Neuronal stem cell (in vitro differentiated cells): ENCODE measurements at regions not wholly inside any gene's neighbourhood (a gene's known extent, or its start where the extent isn't known, plus 50 kb on each side); places are given as distances from the start of the nearest gene placed in this dataset.

Experiments
- DNase-seq: peaks from one replicate; pipeline ENCODE4 v3.0.0-alpha.2; 2013; ENCODE audit warnings: low spot score
- H2AFZ ChIP-seq: one replicate; pipeline ENCODE4 v1.6.1; 2013; ENCODE audit warnings: mild to moderate bottlenecking, low read length, inconsistent platforms
- H2AK5ac ChIP-seq: 2 replicates; pipeline ENCODE4 v1.6.1; 2013; ENCODE audit warnings: low read depth, mild to moderate bottlenecking, inconsistent platforms, low read length, moderate library complexity, mixed read lengths
- H2BK120ac ChIP-seq: 2 replicates; pipeline ENCODE4 v1.6.1; 2013; ENCODE audit warnings: low read depth, mild to moderate bottlenecking, inconsistent platforms, low read length, moderate library complexity, mixed read lengths
- H2BK12ac ChIP-seq: one replicate; pipeline ENCODE4 v1.6.1; 2013; ENCODE audit warnings: low read length, inconsistent platforms
- H2BK15ac ChIP-seq: 2 replicates; pipeline ENCODE4 v1.6.1; 2013; ENCODE audit warnings: mild to moderate bottlenecking, low read length, inconsistent platforms, mixed read lengths
- H2BK5ac ChIP-seq: one replicate; pipeline ENCODE4 v1.6.1; 2013; ENCODE audit warnings: inconsistent platforms, mild to moderate bottlenecking, low read length, moderate library complexity
- H3K14ac ChIP-seq: one replicate; pipeline ENCODE4 v1.6.1; 2013; ENCODE audit warnings: low read length, inconsistent platforms
- H3K18ac ChIP-seq: 2 replicates; pipeline ENCODE4 v1.6.1; 2013; ENCODE audit warnings: low read length, inconsistent platforms
- H3K23ac ChIP-seq: 2 replicates; pipeline ENCODE4 v1.6.1; 2013; ENCODE audit warnings: low read depth, mild to moderate bottlenecking, mixed read lengths, low read length, inconsistent platforms; ENCODE audit not compliant: poor library complexity
- H3K27ac ChIP-seq: replicated peaks from 3 replicates; pipeline ENCODE4 v1.5.1; 2013; ENCODE audit warnings: low read length, inconsistent platforms
- H3K27me3 ChIP-seq, 3 experiments: 2 replicates each; pipeline ENCODE4 v1.6.1; 2013; ENCODE audit warnings: low read length in 3 of 3, mild to moderate bottlenecking in 2 of 3, inconsistent platforms in 1 of 3, low read depth in 1 of 3, mixed read lengths in 1 of 3, moderate library complexity in 1 of 3; ENCODE audit not compliant: control insufficient read depth in 3 of 3, insufficient read depth in 3 of 3
- H3K36me3 ChIP-seq, 2 donors: replicated peaks in 1 of 2; 2 replicates each; pipeline ENCODE4 v1.6.1; 2013; ENCODE audit warnings: low read length in 2 of 2; ENCODE audit not compliant: control insufficient read depth in 2 of 2, insufficient read depth in 2 of 2
- H3K4ac ChIP-seq: 2 replicates; pipeline ENCODE4 v1.6.1; 2013; ENCODE audit warnings: inconsistent platforms, mild to moderate bottlenecking, low read length, moderate library complexity
- H3K4me1 ChIP-seq, 2 donors: 1 replicate in 1 of 2; 2 replicates in 1 of 2; pipeline ENCODE4 v1.6.1; 2013; ENCODE audit warnings: low read length in 2 of 2, low read depth in 1 of 2; ENCODE audit not compliant: control insufficient read depth in 2 of 2, insufficient read depth in 1 of 2
- H3K4me2 ChIP-seq: one replicate; pipeline ENCODE4 v1.6.1; 2013; ENCODE audit warnings: mild to moderate bottlenecking, low read length, inconsistent platforms; ENCODE audit not compliant: insufficient read depth, poor library complexity, severe bottlenecking
- H3K4me3 ChIP-seq, 2 donors: 2 replicates each; pipeline ENCODE4 v1.5.1; 2013; ENCODE audit warnings: low read length in 2 of 2, mild to moderate bottlenecking in 2 of 2, inconsistent platforms in 1 of 2, moderate library complexity in 1 of 2
- H3K79me1 ChIP-seq: one replicate; pipeline ENCODE4 v1.6.1; 2013; ENCODE audit warnings: low read depth, mild to moderate bottlenecking, inconsistent platforms, low read length, moderate library complexity
- H3K9ac ChIP-seq: one replicate; pipeline ENCODE4 v1.6.1; 2013; ENCODE audit warnings: mild to moderate bottlenecking, low read depth, low read length, inconsistent platforms; ENCODE audit not compliant: poor library complexity
- H3K9me3 ChIP-seq, 2 donors: replicated peaks in 1 of 2; 2 replicates each; pipeline versions ENCODE3 to v1.6.1; 2013; ENCODE audit warnings: low read length in 2 of 2, mild to moderate bottlenecking in 2 of 2, inconsistent platforms in 1 of 2, low read depth in 1 of 2, mixed read lengths in 1 of 2, moderate library complexity in 1 of 2; ENCODE audit not compliant: control insufficient read depth in 2 of 2, insufficient read depth in 1 of 2
- H4K8ac ChIP-seq: one replicate; pipeline ENCODE4 v1.6.1; 2013; ENCODE audit warnings: low read depth, mild to moderate bottlenecking, inconsistent platforms, low read length, moderate library complexity
- H4K91ac ChIP-seq: one replicate; pipeline ENCODE4 v1.6.1; 2013; ENCODE audit warnings: low read length, low read depth, mild to moderate bottlenecking, inconsistent platforms; ENCODE audit not compliant: poor library complexity
- WGBS, 2 donors: extraction: QIAGEN DNeasy Blood & Tissue Kit; methylation state at CpG; one replicate each; pipeline ENCODE4 v1.1.7; 2013; ENCODE audit warnings: missing lambda C conversion rate in 2 of 2, mixed read lengths in 1 of 2; ENCODE audit not compliant: insufficient read length in 2 of 2, insufficient replicate concordance in 1 of 2; ENCODE audit errors: extremely low coverage in 2 of 2; 5-methylcytosine and 5-hydroxymethylcytosine counted together

- no peak overlapping the region for H3K14ac ChIP-seq
- no peak overlapping the region for H3K4ac ChIP-seq
- no peak overlapping the region for H3K18ac ChIP-seq
- no peak overlapping the region for H4K8ac ChIP-seq
- no peak for DNase-seq
- H3K9me3 ChIP-seq = no peaks in the 10 kb centered on the region
- H2BK5ac ChIP-seq = no peak overlapping the region
- H2AFZ ChIP-seq = no peak overlapping the region
- no peak overlapping the region for H2BK120ac ChIP-seq
- no peaks in the 10 kb centered on the region for H3K4me1 ChIP-seq
- H3K36me3 ChIP-seq = no peaks in the 10 kb centered on the region
- no peaks in the 10 kb centered on the region for H3K27me3 ChIP-seq
- 100% methylated on average over 1 of the region's 3 CpGs; no CpG with 5 or more reads in 1 of the 2 donors for whole genome bisulfite sequencing, 2 donors
- H2BK15ac ChIP-seq = no peak overlapping the region
- no peak overlapping the region for H2BK12ac ChIP-seq
- H3K23ac ChIP-seq = no peak overlapping the region
- H3K4me3 ChIP-seq = no peak overlapping the region
- H3K9ac ChIP-seq = no peak overlapping the region
- H3K79me1 ChIP-seq = no peaks in the 10 kb centered on the region
- H4K91ac ChIP-seq = no peak overlapping the region
- H3K4me2 ChIP-seq = no peak overlapping the region
- H2AK5ac ChIP-seq = no peak overlapping the region
- no peak overlapping the region for H3K27ac ChIP-seq
Observed at GRCh38 chr4:64533637-64534036, 124.4 kb upstream of the TECRL start.

DNA sequence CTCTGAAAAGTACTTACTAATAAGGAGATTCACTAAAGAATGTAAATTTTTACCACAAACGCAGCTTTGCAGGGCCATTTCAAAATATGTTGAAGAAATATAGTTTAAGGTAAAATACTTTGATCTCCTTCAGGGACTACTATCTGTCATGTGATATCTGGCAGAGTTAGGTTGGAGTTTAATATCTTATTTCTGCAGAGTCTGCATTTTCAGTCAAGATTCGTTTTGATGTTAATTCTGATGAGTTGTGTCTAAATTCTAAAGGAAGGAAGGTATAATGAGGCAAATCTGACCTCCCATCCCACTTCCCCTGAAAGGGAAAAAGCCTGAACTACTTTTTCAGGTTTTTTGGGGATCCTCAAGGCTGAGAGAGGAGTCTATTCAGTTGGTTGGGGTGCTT is 123.9 kb upstream of the TECRL start:
- H3K9me3 ChIP-seq = no peaks in the 10 kb centered on the region
- no peaks in the 10 kb centered on the region for H3K4me1 ChIP-seq
- WGBS, 2 donors = no CpG with 5 or more reads among the region's 2 CpGs
- H3K4me3 ChIP-seq = no peak overlapping the region
- H4K8ac ChIP-seq = no peak overlapping the region
- no peak overlapping the region for H2AFZ ChIP-seq
- no peaks in the 10 kb centered on the region for H3K27me3 ChIP-seq
- no peak overlapping the region for H2BK120ac ChIP-seq
- H3K9ac ChIP-seq = no peak overlapping the region
- no peak overlapping the region for H3K4ac ChIP-seq
- H3K27ac ChIP-seq = no peak overlapping the region
- H2AK5ac ChIP-seq = no peak overlapping the region
- no peaks in the 10 kb centered on the region for H3K36me3 ChIP-seq
- H3K23ac ChIP-seq = no peak overlapping the region
- no peak overlapping the region for H2BK15ac ChIP-seq
- H3K18ac ChIP-seq = no peak overlapping the region
- H2BK12ac ChIP-seq = no peak overlapping the region
- no peaks in the 10 kb centered on the region for H3K79me1 ChIP-seq
- no peak overlapping the region for H4K91ac ChIP-seq
- no peak overlapping the region for H3K14ac ChIP-seq
- DNase-seq = no peak
- no peak overlapping the region for H3K4me2 ChIP-seq
- H2BK5ac ChIP-seq = no peak overlapping the region

DNA sequence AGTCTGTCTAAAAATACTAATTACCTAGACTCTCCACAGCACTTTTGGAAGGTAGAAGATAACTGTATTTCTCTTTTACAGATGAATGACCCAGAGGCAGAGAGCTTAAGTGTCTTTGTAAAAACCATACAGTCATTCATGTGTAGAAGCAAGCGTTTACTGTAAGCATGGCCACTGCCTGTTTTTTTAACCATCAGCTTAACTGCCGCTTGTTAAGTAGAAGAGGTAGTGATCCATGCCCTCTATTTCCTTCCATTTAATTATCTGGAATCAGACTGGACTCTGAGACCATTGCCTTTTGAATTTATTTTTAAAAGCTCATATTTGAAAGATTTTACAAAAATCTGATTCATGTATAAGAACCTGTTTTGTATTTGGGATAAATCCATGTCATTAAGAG is 111.2 kb upstream of the TECRL start:
- Histone ChIP-seq H3K4me1 (no peaks in the 10 kb centered on the region), H3K9me3 (no peaks in the 10 kb centered on the region), H3K79me1 (no peaks in the 10 kb centered on the region), H2AK5ac (no peak overlapping the region), H3K9ac (no peak overlapping the region), H3K4ac (no peak overlapping the region), H2BK120ac (no peak overlapping the region), H2BK5ac (no peak overlapping the region), H2AFZ (no peak overlapping the region), H2BK15ac (no peak overlapping the region), H3K36me3 (no peaks in the 10 kb centered on the region), H3K4me3 (no peak overlapping the region), H3K18ac (no peak overlapping the region), H3K14ac (no peak overlapping the region), H4K91ac (no peak overlapping the region), H2BK12ac (no peak overlapping the region), H3K27ac (no peak overlapping the region), H4K8ac (no peak overlapping the region), H3K4me2 (no peak overlapping the region), H3K23ac (no peak overlapping the region), H3K27me3 (no peaks in the 10 kb centered on the region)
- WGBS, 2 donors = no CpG with 5 or more reads among the region's 2 CpGs
- no peak for DNase-seq

DNA sequence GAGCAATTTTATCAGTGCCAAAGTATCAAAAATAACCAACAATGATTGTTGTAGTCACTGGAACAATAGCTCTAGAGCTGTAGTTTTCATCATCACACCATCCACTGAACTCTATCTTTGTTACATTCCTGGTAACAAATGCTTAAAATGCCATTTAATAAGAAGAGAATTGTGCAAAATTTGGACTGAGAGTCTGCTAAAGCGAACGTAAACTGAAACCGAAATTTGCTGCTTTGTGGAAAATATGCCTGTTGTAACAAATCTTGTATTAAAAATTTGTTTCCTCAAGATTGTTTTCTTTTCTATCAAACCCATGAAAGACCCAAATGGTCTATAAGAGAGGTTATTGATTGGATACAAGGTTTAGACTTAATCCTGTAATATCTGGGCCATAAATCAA is 109.3 kb upstream of the TECRL start:
- no peak overlapping the region for H2AFZ ChIP-seq
- no peak overlapping the region for H3K4me3 ChIP-seq
- H3K23ac ChIP-seq = no peak overlapping the region
- no peaks in the 10 kb centered on the region for H3K27me3 ChIP-seq
- H3K14ac ChIP-seq = no peak overlapping the region
- DNase-seq = no peak
- no CpG with 5 or more reads among the region's 3 CpGs for WGBS, 2 donors
- H3K36me3 ChIP-seq = no peaks in the 10 kb centered on the region
- no peak overlapping the region for H4K91ac ChIP-seq
- H2AK5ac ChIP-seq = no peak overlapping the region
- H4K8ac ChIP-seq = no peak overlapping the region
- H2BK12ac ChIP-seq = no peak overlapping the region
- no peak overlapping the region for H2BK5ac ChIP-seq
- no peak overlapping the region for H3K18ac ChIP-seq
- no peak overlapping the region for H3K27ac ChIP-seq
- no peak overlapping the region for H3K9ac ChIP-seq
- H3K4me1 ChIP-seq = no peaks in the 10 kb centered on the region
- H3K4ac ChIP-seq = no peak overlapping the region
- no peak overlapping the region for H2BK15ac ChIP-seq
- H3K79me1 ChIP-seq = no peaks in the 10 kb centered on the region
- H3K4me2 ChIP-seq = no peak overlapping the region
- no peak overlapping the region for H2BK120ac ChIP-seq
- H3K9me3 ChIP-seq = no peaks in the 10 kb centered on the region
